ENCODE measurements at regions not wholly inside any gene's neighbourhood (a gene's known extent, or its start where the extent isn't known, plus 50 kb on each side); places are given as distances from the start of the nearest gene placed in this dataset.

DNA sequence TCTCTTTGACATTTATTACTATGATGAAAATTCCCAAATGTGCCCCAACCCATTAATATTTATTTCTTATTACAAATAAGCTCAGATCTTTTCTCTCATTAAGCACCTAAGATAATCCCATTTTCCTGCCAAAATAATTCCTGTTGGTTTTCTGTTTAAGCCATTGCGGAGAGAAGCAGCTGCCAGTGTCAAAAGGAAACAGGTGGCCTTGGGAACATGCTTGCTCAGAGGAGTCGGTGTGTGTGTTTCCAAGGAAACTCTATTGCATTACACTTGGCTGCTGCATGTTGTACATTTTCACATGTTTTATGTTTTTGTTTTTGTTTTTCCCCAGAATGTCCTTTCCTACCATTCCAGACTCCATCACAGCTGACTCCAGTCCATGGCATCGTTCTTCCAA lies 56.4 kb downstream of the CD24 start:
- no peak for ATAC-seq
- no peak overlapping the region for H3K27ac Mint-ChIP-seq
- H3K9me3 Mint-ChIP-seq: peaks cover 0 to 4% (median 0%) of the 10 kb centered on the region in 9 donors

GRCh38 chr6:106916891-106917290 lies 57.6 kb downstream of the CD24 start:
- peaks cover 0 to 4% (median 0%) of the 10 kb centered on the region in 9 donors for H3K9me3 Mint-ChIP-seq
- DNase-seq (no peak), ATAC-seq (no peak)
- no peaks in the 10 kb centered on the region for H3K4me1 Mint-ChIP-seq
- no peaks in the 10 kb centered on the region for H3K36me3 Mint-ChIP-seq
- no peak overlapping the region for H3K4me3 Mint-ChIP-seq
- POLR2A ChIA-PET: no interaction called here
- no peak overlapping the region for H3K27ac Mint-ChIP-seq
- peaks cover 4 to 33% (median 13%) of the 10 kb centered on the region in 5 donors for H3K27me3 Mint-ChIP-seq

More for the DNA sequence above, 56.4 kb downstream of the CD24 start:
- Mint-ChIP-seq H3K36me3 (no peaks in the 10 kb centered on the region), H3K27me3 (peaks cover 4 to 33% (median 16%) of the 10 kb centered on the region in 5 donors), H3K4me3 (no peak overlapping the region), H3K4me1 (no peaks in the 10 kb centered on the region)
- POLR2A ChIA-PET: no interaction called here
- no peak for DNase-seq

GRCh38 chr6:106913676-106914280 lies 60.8 kb downstream of the CD24 start:
- POLR2A ChIA-PET: no interaction called here
- Mint-ChIP-seq H3K4me1 (no peaks in the 10 kb centered on the region), H3K27me3 (peaks cover 0 to 9% (median 7%) of the 10 kb centered on the region in 5 donors), H3K4me3 (no peak overlapping the region), H3K9me3 (peaks cover 0 to 4% (median 0%) of the 10 kb centered on the region in 9 donors), H3K27ac (no peak overlapping the region), H3K36me3 (no peaks in the 10 kb centered on the region)
- ATAC-seq: no peak
- no peak for DNase-seq

DNA sequence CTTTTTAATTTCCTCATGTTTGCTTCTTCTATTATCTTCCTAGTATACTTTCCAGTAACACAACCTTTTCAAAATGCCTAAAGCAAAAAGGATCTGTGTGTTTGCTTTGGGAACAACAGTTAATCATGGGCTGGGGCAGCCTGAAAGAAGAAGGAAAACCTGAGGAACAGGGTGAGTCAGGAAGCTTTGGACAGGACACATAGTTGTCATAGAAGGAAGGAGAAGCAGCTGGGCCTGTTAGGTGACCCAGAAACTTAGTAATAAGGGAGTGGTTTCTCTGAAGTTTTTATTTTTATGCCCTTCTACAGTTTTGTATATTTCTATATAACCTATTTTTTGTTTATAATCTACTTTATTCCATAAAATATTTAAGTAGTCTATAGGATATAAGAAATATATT lies 61.4 kb downstream of the CD24 start:
- POLR2A ChIA-PET: no interaction called here
- H3K4me3 Mint-ChIP-seq: no peak overlapping the region
- ATAC-seq (no peak), DNase-seq (no peak)
- H3K27me3 Mint-ChIP-seq: peaks cover 0 to 5% (median 3%) of the 10 kb centered on the region in 5 donors
- H3K4me1 Mint-ChIP-seq: no peaks in the 10 kb centered on the region
- H3K27ac Mint-ChIP-seq: no peak overlapping the region
- no peaks in the 10 kb centered on the region for H3K36me3 Mint-ChIP-seq
- H3K9me3 Mint-ChIP-seq: peaks cover 0 to 4% (median 0%) of the 10 kb centered on the region in 9 donors

GRCh38 chr6:106912091-106912490 lies 62.4 kb downstream of the CD24 start:
- DNase-seq (no peak), ATAC-seq (no peak)
- Mint-ChIP-seq H3K36me3 (no peaks in the 10 kb centered on the region), H3K4me1 (no peaks in the 10 kb centered on the region), H3K4me3 (no peak overlapping the region), H3K27ac (no peak overlapping the region), H3K9me3 (peaks cover 0 to 4% (median 0%) of the 10 kb centered on the region in 9 donors), H3K27me3 (peaks cover 0 to 6% (median 0%) of the 10 kb centered on the region in 5 donors)
- POLR2A ChIA-PET: no interaction called here

GRCh38 chr6:106910999-106911949 lies 63.3 kb downstream of the CD24 start:
- no peak overlapping the region for H3K4me3 Mint-ChIP-seq
- no peaks in the 10 kb centered on the region for H3K4me1 Mint-ChIP-seq
- no peak overlapping the region for H3K27ac Mint-ChIP-seq
- peaks cover 0 to 4% (median 0%) of the 10 kb centered on the region in 9 donors for H3K9me3 Mint-ChIP-seq
- peaks cover 0 to 6% (median 0%) of the 10 kb centered on the region in 5 donors for H3K27me3 Mint-ChIP-seq
- no peak for DNase-seq
- POLR2A ChIA-PET: no interaction called here
- H3K36me3 Mint-ChIP-seq: no peaks in the 10 kb centered on the region
- ATAC-seq: no peak

DNA sequence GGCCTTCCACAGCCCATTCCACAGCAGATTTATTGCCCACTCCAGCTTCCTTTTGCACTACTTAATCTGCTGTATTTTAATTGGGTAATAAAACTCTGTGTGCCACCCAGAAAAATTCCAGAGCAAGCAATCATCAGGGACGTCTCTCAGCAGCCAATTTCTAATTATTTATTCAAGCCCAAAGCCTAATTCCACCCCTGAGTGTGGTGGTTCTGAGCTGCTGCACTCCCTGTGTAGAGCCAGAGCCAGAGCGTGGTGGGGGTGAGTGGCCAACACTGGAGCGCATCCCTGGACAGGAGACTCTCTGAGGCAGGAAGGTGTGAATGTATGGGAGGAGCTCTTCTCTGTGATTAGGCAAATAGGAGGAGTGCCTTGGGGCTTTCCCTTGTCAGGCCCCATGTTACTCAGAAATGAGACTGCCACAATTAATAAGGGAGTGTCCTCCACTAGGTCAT lies 66.1 kb downstream of the CD24 start:
- no peaks in the 10 kb centered on the region for H3K4me1 Mint-ChIP-seq
- no peak for DNase-seq
- POLR2A ChIA-PET: no interaction called here
- H3K36me3 Mint-ChIP-seq: no peaks in the 10 kb centered on the region
- peaks cover 0 to 2% (median 0%) of the 10 kb centered on the region in 9 donors for H3K9me3 Mint-ChIP-seq
- no peak overlapping the region for H3K27ac Mint-ChIP-seq
- H3K27me3 Mint-ChIP-seq: peaks cover 4 to 18% (median 9%) of the 10 kb centered on the region in 5 donors
- ATAC-seq: no peak
- H3K4me3 Mint-ChIP-seq: no peak overlapping the region

- H3K36me3 Mint-ChIP-seq: no peaks in the 10 kb centered on the region
- H3K4me1 Mint-ChIP-seq: no peaks in the 10 kb centered on the region
- no peak overlapping the region for H3K4me3 Mint-ChIP-seq
- H3K27ac Mint-ChIP-seq: no peak overlapping the region
- H3K27me3 Mint-ChIP-seq: peaks cover 4 to 18% (median 9%) of the 10 kb centered on the region in 5 donors
- H3K9me3 Mint-ChIP-seq: peaks cover 0 to 4% (median 0%) of the 10 kb centered on the region in 9 donors
- DNase-seq (no peak), ATAC-seq (no peak)
- POLR2A ChIA-PET: no interaction called here
These were observed 66.8 kb downstream of the CD24 start for GRCh38 chr6:106907754-106908153.

DNA sequence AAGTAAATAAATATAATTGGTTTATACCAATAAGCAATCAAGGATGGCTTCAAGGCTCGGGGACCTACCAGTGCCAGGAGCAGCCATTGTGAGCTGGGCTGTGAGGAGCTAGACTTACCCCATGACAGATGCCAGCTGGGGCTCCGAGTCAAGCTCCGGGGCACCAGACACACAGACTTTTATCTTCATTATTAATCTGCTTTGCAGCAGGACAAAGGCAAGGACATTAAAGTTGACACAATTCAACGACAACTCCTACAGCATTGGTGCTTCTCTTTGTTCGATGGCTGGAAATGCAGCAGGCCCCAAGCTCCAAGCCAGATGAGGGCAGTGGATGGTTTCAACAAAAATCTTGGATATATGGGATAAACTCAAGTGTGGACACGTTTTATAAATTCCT lies 68.3 kb downstream of the CD24 start:
- POLR2A ChIA-PET: no interaction called here
- no peaks in the 10 kb centered on the region for H3K36me3 Mint-ChIP-seq
- H3K4me3 Mint-ChIP-seq: no peak overlapping the region
- peaks cover 0 to 19% (median under 1%) of the 10 kb centered on the region in 9 donors for H3K9me3 Mint-ChIP-seq
- ATAC-seq (no peak), DNase-seq (no peak)
- H3K4me1 Mint-ChIP-seq: no peaks in the 10 kb centered on the region
- peaks cover 4 to 18% (median 9%) of the 10 kb centered on the region in 5 donors for H3K27me3 Mint-ChIP-seq
- H3K27ac Mint-ChIP-seq: no peak overlapping the region

DNA sequence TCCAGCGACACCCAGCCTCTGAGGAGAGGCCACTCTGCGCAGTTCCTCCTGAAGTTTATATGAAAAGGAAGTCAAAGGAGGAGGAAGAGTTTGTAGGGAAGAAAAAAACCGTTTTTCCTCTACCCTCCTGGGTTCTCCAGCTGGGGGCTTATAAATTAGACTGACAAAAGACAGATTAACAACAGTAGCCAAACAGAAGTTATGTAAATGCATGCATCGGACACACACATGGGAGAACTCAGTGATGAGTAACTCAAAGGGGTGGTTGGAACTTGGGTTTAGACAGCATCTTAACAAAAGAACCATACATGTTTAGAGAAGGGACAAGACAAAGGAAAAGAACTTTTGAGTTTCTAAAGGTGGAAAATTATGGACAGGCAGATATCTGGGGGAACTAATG lies 71.2 kb downstream of the CD24 start:
- Mint-ChIP-seq H3K4me3 (no peak overlapping the region), H3K4me1 (no peaks in the 10 kb centered on the region), H3K27me3 (peaks cover 4 to 18% (median 9%) of the 10 kb centered on the region in 5 donors), H3K27ac (no peak overlapping the region), H3K9me3 (peaks cover 4 to 28% (median 10%) of the 10 kb centered on the region in 9 donors), H3K36me3 (peaks cover 0 to 2% (median 0%) of the 10 kb centered on the region in 3 donors)
- DNase-seq: no peak
- no peak for ATAC-seq
- POLR2A ChIA-PET: no interaction called here

DNA sequence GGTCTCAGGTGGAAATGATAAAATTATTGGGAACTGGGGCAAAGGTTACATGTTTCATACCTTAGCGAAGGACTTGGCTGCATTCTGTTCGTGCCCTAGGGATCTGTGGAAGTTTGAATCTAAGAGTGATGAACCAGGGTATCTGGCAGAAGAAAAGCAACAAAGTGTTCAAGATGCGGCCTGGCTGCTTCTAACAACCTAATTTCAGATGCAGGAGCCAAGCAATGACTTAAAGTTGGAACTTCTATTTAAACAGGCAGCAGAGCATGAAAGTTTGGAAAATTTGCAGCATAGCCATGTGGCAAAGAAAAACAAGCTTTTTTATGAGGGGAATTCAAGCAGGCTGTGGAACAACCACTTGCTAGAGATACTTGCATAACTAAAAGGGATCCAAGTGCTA lies 73.5 kb downstream of the CD24 start:
- peaks cover 5 to 20% (median 9%) of the 10 kb centered on the region in 5 donors for H3K27me3 Mint-ChIP-seq
- POLR2A ChIA-PET: no interaction called here
- no peak for DNase-seq
- no peak overlapping the region for H3K27ac Mint-ChIP-seq
- no peak for ATAC-seq
- H3K4me1 Mint-ChIP-seq: no peaks in the 10 kb centered on the region
- H3K9me3 Mint-ChIP-seq: peaks cover 4 to 28% (median 10%) of the 10 kb centered on the region in 9 donors
- H3K36me3 Mint-ChIP-seq: peaks cover 0 to 2% (median 0%) of the 10 kb centered on the region in 3 donors
- H3K4me3 Mint-ChIP-seq: no peak overlapping the region

DNA sequence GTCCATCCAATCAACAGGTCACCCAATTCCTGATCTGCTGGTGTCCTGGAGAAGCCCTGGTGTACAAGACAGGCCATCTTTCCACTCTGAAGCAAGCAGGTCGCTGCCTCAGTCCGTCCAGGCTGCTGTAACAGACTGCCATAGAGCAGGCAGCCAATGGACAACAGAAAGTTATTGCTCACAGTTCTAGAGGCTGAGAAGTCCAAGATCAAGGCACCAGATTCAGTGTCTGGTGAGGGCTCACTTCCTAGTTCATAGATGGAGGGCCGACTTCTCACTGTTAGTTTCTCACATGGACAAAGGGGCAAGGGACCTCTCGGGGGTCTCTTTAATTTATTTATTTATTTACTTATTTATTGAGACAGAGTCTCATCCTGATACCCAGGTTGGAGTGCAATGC lies 74.8 kb downstream of the CD24 start:
- peaks cover 0 to 2% (median 0%) of the 10 kb centered on the region in 3 donors for H3K36me3 Mint-ChIP-seq
- H3K27me3 Mint-ChIP-seq: peaks cover 3 to 15% (median 7%) of the 10 kb centered on the region in 5 donors
- no peaks in the 10 kb centered on the region for H3K4me1 Mint-ChIP-seq
- H3K27ac Mint-ChIP-seq: no peak overlapping the region
- ATAC-seq (no peak), DNase-seq (no peak)
- H3K9me3 Mint-ChIP-seq: peaks cover 3 to 28% (median 10%) of the 10 kb centered on the region in 9 donors
- H3K4me3 Mint-ChIP-seq: no peak overlapping the region
- POLR2A ChIA-PET: no interaction called here

DNA sequence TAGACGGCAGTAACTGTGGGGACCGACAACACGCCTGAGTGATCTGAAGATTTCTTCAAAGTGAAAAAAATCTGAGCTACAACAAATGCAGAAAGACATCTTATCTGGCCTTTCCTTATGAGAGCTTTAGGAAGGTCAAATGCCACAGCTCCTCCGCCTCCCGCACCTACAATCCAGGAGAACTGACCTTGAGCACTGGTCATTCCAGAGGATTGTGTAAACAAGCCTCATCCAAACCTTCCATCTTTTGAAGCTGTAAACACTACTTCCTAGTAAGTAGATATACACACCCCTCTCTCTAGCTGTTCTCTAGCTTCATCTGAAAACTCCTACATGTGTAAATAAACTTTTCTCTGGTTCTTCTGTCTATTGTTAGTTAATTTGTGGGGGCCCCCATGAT lies 76.9 kb downstream of the CD24 start:
- H3K27ac Mint-ChIP-seq: no peak overlapping the region
- no peak overlapping the region for H3K4me3 Mint-ChIP-seq
- POLR2A ChIA-PET: no interaction called here
- ATAC-seq: no peak
- H3K27me3 Mint-ChIP-seq: peaks cover 8 to 17% (median 14%) of the 10 kb centered on the region in 5 donors
- DNase-seq: no peak
- peaks cover 0 to 2% (median 0%) of the 10 kb centered on the region in 3 donors for H3K36me3 Mint-ChIP-seq
- no peaks in the 10 kb centered on the region for H3K4me1 Mint-ChIP-seq
- H3K9me3 Mint-ChIP-seq: peaks cover 3 to 22% (median 10%) of the 10 kb centered on the region in 9 donors

All from naive thymus-derived CD8-positive, alpha-beta T cell (primary cell).